HUES6 (cell line): ENCODE measurements at regions not wholly inside any gene's neighbourhood (a gene's known extent, or its start where the extent isn't known, plus 50 kb on each side); places are given as distances from the start of the nearest gene placed in this dataset.

Experiments
- H3K27ac ChIP-seq: 2 replicates; pipeline ENCODE4 v1.7.0; 2013; ENCODE audit warnings: low read depth, mild to moderate bottlenecking, low read length, inconsistent platforms
- H3K27me3 ChIP-seq: 2 replicates; pipeline ENCODE4 v1.6.1; 2013; ENCODE audit warnings: low read length; ENCODE audit not compliant: control insufficient read depth, insufficient read depth
- H3K36me3 ChIP-seq: 2 replicates; pipeline ENCODE4 v1.6.1; 2013; ENCODE audit warnings: low read length; ENCODE audit not compliant: control insufficient read depth, insufficient read depth
- H3K4me1 ChIP-seq: 2 replicates; pipeline ENCODE4 v1.6.1; 2013; ENCODE audit warnings: low read length; ENCODE audit not compliant: control insufficient read depth, insufficient read depth
- H3K4me3 ChIP-seq: 2 replicates; pipeline ENCODE4 v1.5.1; 2013; ENCODE audit warnings: low read depth, low read length
- H3K9ac ChIP-seq: one replicate; pipeline ENCODE4 v1.6.1; 2013; ENCODE audit warnings: mild to moderate bottlenecking, low read length
- H3K9me3 ChIP-seq: 2 replicates; pipeline ENCODE4 v1.6.1; 2013; ENCODE audit warnings: low read depth, low read length; ENCODE audit not compliant: control insufficient read depth, insufficient read depth

GRCh38 chr2:53473236-53473635 lies 294.4 kb upstream of the CHAC2 start:
- H3K4me1 ChIP-seq: no peaks in the 10 kb centered on the region
- H3K9me3 ChIP-seq: 0 out of 2 replicates have a peak, but pooled peaks cover 2% of the 10 kb centered on the region
- H3K27me3 ChIP-seq: no peaks in the 10 kb centered on the region
- no peaks in the 10 kb centered on the region for H3K36me3 ChIP-seq
- H3K9ac ChIP-seq: no peak overlapping the region
- no peak overlapping the region for H3K27ac ChIP-seq
- H3K4me3 ChIP-seq: no peak overlapping the region

GRCh38 chr2:53467467-53468180 lies 300.0 kb upstream of the CHAC2 start:
- H3K27me3 ChIP-seq: no peaks in the 10 kb centered on the region

GRCh38 chr2:53463806-53464726 lies 303.5 kb upstream of the CHAC2 start:
- Histone ChIP-seq H3K4me3 (no peak overlapping the region), H3K36me3 (no peaks in the 10 kb centered on the region), H3K9ac (no peak overlapping the region), H3K27me3 (no peaks in the 10 kb centered on the region), H3K4me1 (no peaks in the 10 kb centered on the region), H3K9me3 (no peaks in the 10 kb centered on the region), H3K27ac (no peak overlapping the region)

More at GRCh38 chr2:53467467-53468180, 300.0 kb upstream of the CHAC2 start:
- H3K4me1 ChIP-seq: no peaks in the 10 kb centered on the region
- 0 out of 2 replicates have a peak, but pooled peaks cover 2% of the 10 kb centered on the region for H3K9me3 ChIP-seq
- H3K36me3 ChIP-seq: no peaks in the 10 kb centered on the region
- no peak overlapping the region for H3K27ac ChIP-seq
- no peak overlapping the region for H3K9ac ChIP-seq
- no peak overlapping the region for H3K4me3 ChIP-seq

GRCh38 chr2:53460937-53461336 lies 306.7 kb upstream of the CHAC2 start:
- H3K36me3 ChIP-seq: no peaks in the 10 kb centered on the region
- H3K27me3 ChIP-seq: no peaks in the 10 kb centered on the region
- no peak overlapping the region for H3K9ac ChIP-seq
- H3K9me3 ChIP-seq: no peaks in the 10 kb centered on the region
- no peak overlapping the region for H3K27ac ChIP-seq
- no peaks in the 10 kb centered on the region; the same call in 1 of the 2 replicates for H3K4me1 ChIP-seq
- H3K4me3 ChIP-seq: no peak overlapping the region

GRCh38 chr2:53460347-53460746 lies 307.3 kb upstream of the CHAC2 start:
- Histone ChIP-seq H3K9ac (no peak overlapping the region), H3K27me3 (no peaks in the 10 kb centered on the region), H3K4me3 (no peak overlapping the region)

GRCh38 chr2:53455094-53455493 lies 312.5 kb upstream of the CHAC2 start:
- Histone ChIP-seq H3K4me3 (no peak overlapping the region), H3K27ac (no peak overlapping the region), H3K9ac (no peak overlapping the region), H3K36me3 (no peaks in the 10 kb centered on the region), H3K9me3 (peaks cover 5% of the 10 kb centered on the region), H3K4me1 (no peaks in the 10 kb centered on the region; the same call in 1 of the 2 replicates), H3K27me3 (no peaks in the 10 kb centered on the region)

More at GRCh38 chr2:53460347-53460746, 307.3 kb upstream of the CHAC2 start:
- Histone ChIP-seq H3K36me3 (no peaks in the 10 kb centered on the region), H3K4me1 (no peaks in the 10 kb centered on the region; the same call in 1 of the 2 replicates), H3K27ac (no peak overlapping the region), H3K9me3 (peaks cover under 1% of the 10 kb centered on the region)

- Histone ChIP-seq H3K27ac (no peak overlapping the region), H3K36me3 (no peaks in the 10 kb centered on the region), H3K4me3 (no peak overlapping the region), H3K9me3 (peaks cover 5% of the 10 kb centered on the region), H3K27me3 (no peaks in the 10 kb centered on the region), H3K4me1 (no peaks in the 10 kb centered on the region; the same call in 1 of the 2 replicates), H3K9ac (no peak overlapping the region)
Observed at GRCh38 chr2:53452957-53453748, 314.5 kb upstream of the CHAC2 start.

GRCh38 chr2:53452400-53452799 lies 315.2 kb upstream of the CHAC2 start:
- Histone ChIP-seq H3K9me3 (peaks cover 5% of the 10 kb centered on the region), H3K4me3 (no peak overlapping the region), H3K9ac (no peak overlapping the region), H3K27me3 (no peaks in the 10 kb centered on the region), H3K4me1 (no peaks in the 10 kb centered on the region; the same call in 1 of the 2 replicates), H3K27ac (no peak overlapping the region), H3K36me3 (no peaks in the 10 kb centered on the region)

GRCh38 chr2:53450923-53451322 lies 316.7 kb upstream of the CHAC2 start:
- Histone ChIP-seq H3K27ac (no peak overlapping the region), H3K27me3 (no peaks in the 10 kb centered on the region), H3K9me3 (peaks cover 5% of the 10 kb centered on the region), H3K36me3 (no peaks in the 10 kb centered on the region), H3K4me3 (no peak overlapping the region), H3K4me1 (no peaks in the 10 kb centered on the region; the same call in 1 of the 2 replicates), H3K9ac (no peak overlapping the region)

- H3K9ac ChIP-seq: no peak overlapping the region
Observed at GRCh38 chr2:53448591-53448990, 319.0 kb upstream of the CHAC2 start.

More at GRCh38 chr2:53448591-53448990, 319.0 kb upstream of the CHAC2 start:
- Histone ChIP-seq H3K27ac (no peak overlapping the region), H3K36me3 (no peaks in the 10 kb centered on the region), H3K4me1 (0 out of 2 replicates have a peak, but pooled peaks cover 3% of the 10 kb centered on the region), H3K27me3 (no peaks in the 10 kb centered on the region), H3K4me3 (no peak overlapping the region), H3K9me3 (no peaks in the 10 kb centered on the region)
